ENCODE measurements at regions not wholly inside any gene's neighbourhood (a gene's known extent, or its start where the extent isn't known, plus 50 kb on each side); places are given as distances from the start of the nearest gene placed in this dataset.

DNA sequence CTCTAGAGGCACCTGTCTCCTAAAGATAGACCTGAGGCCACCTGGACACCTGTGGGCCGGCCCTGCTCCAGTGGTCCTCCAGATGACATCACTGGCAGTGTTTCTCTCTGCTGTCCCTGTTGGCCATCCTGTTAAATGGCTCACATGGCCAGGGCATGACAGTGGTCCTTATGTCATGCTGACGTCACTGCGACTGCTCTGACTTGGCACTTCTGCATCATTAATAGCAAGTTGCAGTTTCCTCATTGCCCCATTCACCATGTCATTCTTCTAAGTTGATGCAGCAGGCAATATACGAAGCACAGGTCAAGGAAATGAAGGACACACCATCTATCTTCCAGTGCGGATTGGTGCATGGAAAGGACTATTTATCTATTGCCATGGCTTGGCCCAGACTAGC, 1468.5 kb upstream of the TMEM132C start:
- Mint-ChIP-seq H3K27ac (no peak overlapping the region), H3K36me3 (ENCODE audit: low read depth) (no peaks in the 10 kb centered on the region), H3K4me1 (no peaks in the 10 kb centered on the region), H3K27me3 (no peaks in the 10 kb centered on the region), H3K9me3 (no peaks in the 10 kb centered on the region), H3K4me3 (no peak overlapping the region)
- DNase-seq: no peak
- intact Hi-C loops (cut with micrococcal nuclease): no loop called here
- ChIA-PET CTCF (no interaction called here), POLR2A (no interaction called here)
- ATAC-seq (ENCODE audit: low read depth): no peak
- TF ChIP-seq, protein P1, sequence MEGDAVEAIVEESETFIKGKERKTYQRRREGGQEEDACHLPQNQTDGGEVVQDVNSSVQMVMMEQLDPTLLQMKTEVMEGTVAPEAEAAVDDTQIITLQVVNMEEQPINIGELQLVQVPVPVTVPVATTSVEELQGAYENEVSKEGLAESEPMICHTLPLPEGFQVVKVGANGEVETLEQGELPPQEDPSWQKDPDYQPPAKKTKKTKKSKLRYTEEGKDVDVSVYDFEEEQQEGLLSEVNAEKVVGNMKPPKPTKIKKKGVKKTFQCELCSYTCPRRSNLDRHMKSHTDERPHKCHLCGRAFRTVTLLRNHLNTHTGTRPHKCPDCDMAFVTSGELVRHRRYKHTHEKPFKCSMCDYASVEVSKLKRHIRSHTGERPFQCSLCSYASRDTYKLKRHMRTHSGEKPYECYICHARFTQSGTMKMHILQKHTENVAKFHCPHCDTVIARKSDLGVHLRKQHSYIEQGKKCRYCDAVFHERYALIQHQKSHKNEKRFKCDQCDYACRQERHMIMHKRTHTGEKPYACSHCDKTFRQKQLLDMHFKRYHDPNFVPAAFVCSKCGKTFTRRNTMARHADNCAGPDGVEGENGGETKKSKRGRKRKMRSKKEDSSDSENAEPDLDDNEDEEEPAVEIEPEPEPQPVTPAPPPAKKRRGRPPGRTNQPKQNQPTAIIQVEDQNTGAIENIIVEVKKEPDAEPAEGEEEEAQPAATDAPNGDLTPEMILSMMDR (IDR thresholded peaks at IDR 0.05): no peak

DNA sequence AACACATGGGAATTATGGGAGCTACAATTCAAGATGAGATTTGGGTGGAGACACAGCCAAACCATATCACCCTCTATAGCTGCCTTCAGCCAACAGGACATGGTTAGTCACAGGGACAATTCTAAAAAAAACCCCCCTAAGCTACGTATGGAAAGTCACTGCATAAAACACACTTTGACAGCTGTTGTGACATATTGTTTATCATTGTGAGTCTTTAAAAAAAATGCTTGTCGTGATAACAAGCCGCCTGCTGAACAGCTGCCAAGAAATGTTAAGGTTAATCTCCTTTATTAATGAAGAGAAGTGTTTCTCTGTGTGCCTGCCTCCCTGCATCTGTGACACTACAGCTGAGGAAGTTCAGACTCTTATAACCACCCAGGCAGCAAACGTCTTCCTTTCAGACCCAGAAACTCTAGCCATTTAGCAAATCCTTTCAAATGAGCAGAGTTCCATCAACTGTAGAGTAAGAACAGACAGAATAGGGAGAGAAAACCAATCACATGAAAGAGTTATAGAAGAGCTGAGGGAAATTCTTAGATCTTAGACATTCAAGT, 1459.6 kb upstream of the TMEM132C start:
- H3K27me3 Mint-ChIP-seq: no peaks in the 10 kb centered on the region
- TF ChIP-seq, protein P1 (IDR thresholded peaks at IDR 0.05): no peak
- intact Hi-C loops (cut with micrococcal nuclease): no loop called here
- DNase-seq (no peak), ATAC-seq (ENCODE audit: low read depth) (no peak)
- CTCF ChIA-PET: no interaction called here
- H3K36me3 Mint-ChIP-seq (ENCODE audit: low read depth): no peaks in the 10 kb centered on the region
- H3K9me3 Mint-ChIP-seq: no peaks in the 10 kb centered on the region
- no peak overlapping the region for H3K4me3 Mint-ChIP-seq
- no peaks in the 10 kb centered on the region for H3K4me1 Mint-ChIP-seq
- H3K27ac Mint-ChIP-seq: no peak overlapping the region
- POLR2A ChIA-PET: no interaction called here

- no peak overlapping the region for H3K27ac Mint-ChIP-seq
- DNase-seq: no peak
- H3K4me3 Mint-ChIP-seq: no peak overlapping the region
- ChIA-PET POLR2A (no interaction called here), CTCF (no interaction called here)
- no peaks in the 10 kb centered on the region for H3K27me3 Mint-ChIP-seq
- intact Hi-C loops (cut with micrococcal nuclease): no loop called here
- H3K36me3 Mint-ChIP-seq (ENCODE audit: low read depth): no peaks in the 10 kb centered on the region
- H3K4me1 Mint-ChIP-seq: no peaks in the 10 kb centered on the region
- no peaks in the 10 kb centered on the region for H3K9me3 Mint-ChIP-seq
- TF ChIP-seq, protein P1 (IDR thresholded peaks at IDR 0.05): no peak
- no peak for ATAC-seq (ENCODE audit: low read depth)
These were observed 1455.6 kb upstream of the TMEM132C start for GRCh38 chr12:126811391-126811790.

- ChIA-PET POLR2A (no interaction called here), CTCF (no interaction called here)
- Mint-ChIP-seq H3K4me1 (no peaks in the 10 kb centered on the region), H3K4me3 (no peak overlapping the region), H3K36me3 (ENCODE audit: low read depth) (no peaks in the 10 kb centered on the region), H3K27me3 (no peaks in the 10 kb centered on the region), H3K27ac (no peak overlapping the region), H3K9me3 (peaks cover 18% of the 10 kb centered on the region)
- no peak for ATAC-seq (ENCODE audit: low read depth)
- no peak for DNase-seq
- TF ChIP-seq, protein P1 (IDR thresholded peaks at IDR 0.05): no peak
- intact Hi-C loops (cut with micrococcal nuclease): no loop called here
These were observed 1447.4 kb upstream of the TMEM132C start for GRCh38 chr12:126819554-126819953.

GRCh38 chr12:126830778-126831680, 1435.9 kb upstream of the TMEM132C start:
- intact Hi-C loops (cut with micrococcal nuclease): no loop called here
- no peak overlapping the region for H3K4me3 Mint-ChIP-seq
- peaks cover 10% of the 10 kb centered on the region for H3K9me3 Mint-ChIP-seq
- no peak overlapping the region for H3K27ac Mint-ChIP-seq
- no peaks in the 10 kb centered on the region for H3K36me3 Mint-ChIP-seq (ENCODE audit: low read depth)
- ChIA-PET CTCF (no interaction called here), POLR2A (no interaction called here)
- ATAC-seq (ENCODE audit: low read depth) (no peak), DNase-seq (no peak)
- H3K27me3 Mint-ChIP-seq: peaks cover 2% of the 10 kb centered on the region
- no peaks in the 10 kb centered on the region for H3K4me1 Mint-ChIP-seq
- TF ChIP-seq, protein P1 (IDR thresholded peaks at IDR 0.05): no peak

Measured in activated B cell treated with CpG ODN at 0.5 μM for 24 hours (primary cell).